ENCODE measurements at regions not wholly inside any gene's neighbourhood (a gene's known extent, or its start where the extent isn't known, plus 50 kb on each side); places are given as distances from the start of the nearest gene placed in this dataset.
"Not testable (repeated sequence)": the region's sequence is repeated elsewhere in the genome, so short reads cannot be mapped to it uniquely, and the experiment has no call there.

- H3K27ac ChIP-seq (ENCODE audit: low read depth, low read length), result no peak overlapping the region
- no peaks in the 10 kb centered on the region for H3K4me1 ChIP-seq (ENCODE audit: control insufficient read depth, insufficient read depth, low read length)
- H3K27me3 ChIP-seq (ENCODE audit: control insufficient read depth, insufficient read depth, low read length), result no peaks in the 10 kb centered on the region
- H3K36me3 ChIP-seq (ENCODE audit: control insufficient read depth, insufficient read depth, low read length), result no peaks in the 10 kb centered on the region
- H3K9me3 ChIP-seq (ENCODE audit: control insufficient read depth, insufficient read depth, low read length), result no peaks in the 10 kb centered on the region
- no peak overlapping the region for H3K4me3 ChIP-seq (ENCODE audit: low read depth, low read length)
- H3K9ac ChIP-seq (ENCODE audit: low read depth, low read length), result no peak overlapping the region
Observed at GRCh38 chr11:13152264-13152663, 125.3 kb upstream of the BMAL1 start.

DNA sequence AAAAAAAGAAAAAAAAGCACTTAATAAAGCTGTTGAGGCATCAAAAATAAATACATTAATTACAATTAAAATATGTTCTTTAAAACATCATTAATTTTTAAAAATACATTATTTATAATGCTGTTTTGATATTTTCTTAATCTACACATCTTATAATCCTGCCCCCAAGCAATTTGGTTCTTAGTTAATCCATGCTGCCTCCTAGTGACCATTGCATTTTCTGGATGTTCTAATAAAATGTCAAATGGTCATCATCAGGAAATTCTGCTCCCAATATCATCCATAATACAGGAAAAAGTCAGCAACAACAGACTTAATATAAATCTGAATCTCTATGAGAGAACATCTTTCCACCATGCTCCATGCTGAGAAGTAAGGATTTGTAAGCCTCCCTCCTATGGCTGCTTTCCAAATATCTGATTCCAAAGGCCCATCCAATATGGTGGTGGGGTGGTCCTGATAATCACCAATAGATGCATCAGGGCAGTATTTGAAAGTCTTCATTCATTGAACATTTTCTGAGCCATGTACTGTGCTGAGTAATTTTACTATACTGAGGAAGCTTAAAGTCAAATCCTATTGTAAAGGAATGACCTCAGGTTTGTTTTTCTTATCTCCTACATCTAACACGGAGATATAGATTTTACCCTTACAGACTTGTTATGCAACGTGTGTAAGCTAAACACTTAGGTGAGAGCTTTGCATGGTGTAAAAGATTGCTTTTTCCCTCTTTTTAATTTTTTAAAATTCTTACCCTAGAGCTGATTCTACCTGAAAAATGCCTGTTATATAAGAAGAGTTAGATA, 124.7 kb upstream of the BMAL1 start:
- H3K9me3 ChIP-seq (ENCODE audit: control insufficient read depth, insufficient read depth, low read length), result no peaks in the 10 kb centered on the region
- H3K27me3 ChIP-seq (ENCODE audit: control insufficient read depth, insufficient read depth, low read length), result no peaks in the 10 kb centered on the region
- H3K9ac ChIP-seq (ENCODE audit: low read depth, low read length), result no peak overlapping the region
- H3K4me1 ChIP-seq (ENCODE audit: control insufficient read depth, insufficient read depth, low read length), result no peaks in the 10 kb centered on the region
- no peak overlapping the region for H3K27ac ChIP-seq (ENCODE audit: low read depth, low read length)
- no peaks in the 10 kb centered on the region for H3K36me3 ChIP-seq (ENCODE audit: control insufficient read depth, insufficient read depth, low read length)
- no peak overlapping the region for H3K4me3 ChIP-seq (ENCODE audit: low read depth, low read length)

DNA sequence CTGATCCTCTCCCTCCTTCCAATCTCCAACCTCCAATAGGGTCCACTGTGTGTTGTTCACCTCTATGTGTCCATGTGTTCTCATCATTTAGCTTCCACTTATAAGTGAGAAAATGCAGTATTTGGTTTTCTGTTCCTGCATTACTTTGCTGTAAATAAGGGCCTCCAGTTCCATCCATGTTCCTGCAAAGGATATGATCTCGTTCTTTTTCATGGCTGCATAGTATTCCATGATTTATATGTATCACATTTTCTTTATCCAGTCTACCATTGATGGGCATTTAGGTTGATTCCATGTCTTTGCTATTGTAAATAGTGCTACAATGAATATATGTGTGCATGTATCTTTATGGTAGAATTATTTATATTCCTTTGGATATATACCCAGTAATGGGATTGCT, 123.2 kb upstream of the BMAL1 start:
- H3K27ac ChIP-seq (ENCODE audit: low read depth, low read length); H3K9me3 ChIP-seq (ENCODE audit: control insufficient read depth, insufficient read depth, low read length); H3K27me3 ChIP-seq (ENCODE audit: control insufficient read depth, insufficient read depth, low read length); H3K36me3 ChIP-seq (ENCODE audit: control insufficient read depth, insufficient read depth, low read length); H3K9ac ChIP-seq (ENCODE audit: low read depth, low read length); H3K4me3 ChIP-seq (ENCODE audit: low read depth, low read length); H3K4me1 ChIP-seq (ENCODE audit: control insufficient read depth, insufficient read depth, low read length): not testable (repeated sequence)

DNA sequence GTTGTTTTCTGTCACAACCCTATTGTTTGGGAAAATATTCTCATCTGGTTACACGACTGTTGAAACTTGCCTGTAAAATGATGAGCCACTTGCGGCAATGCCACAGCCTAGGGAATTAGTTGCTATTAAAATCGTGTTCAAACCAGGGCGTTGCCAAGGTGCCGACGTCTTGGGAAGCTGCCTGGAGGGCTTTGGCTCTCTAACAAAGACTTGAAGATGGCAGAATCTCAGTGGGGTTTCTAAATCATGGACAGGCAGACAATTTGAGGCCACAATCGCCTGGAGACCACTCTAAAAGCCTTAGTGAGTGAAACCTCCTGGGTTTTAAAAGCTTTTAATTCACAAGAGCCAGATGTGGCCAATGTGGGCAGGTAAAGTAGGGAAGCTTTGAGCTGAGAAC, 117.2 kb upstream of the BMAL1 start:
- no peaks in the 10 kb centered on the region for H3K4me1 ChIP-seq (ENCODE audit: control insufficient read depth, insufficient read depth, low read length)
- H3K27ac ChIP-seq (ENCODE audit: low read depth, low read length), result no peak overlapping the region
- no peak overlapping the region for H3K4me3 ChIP-seq (ENCODE audit: low read depth, low read length)
- no peak overlapping the region for H3K9ac ChIP-seq (ENCODE audit: low read depth, low read length)
- H3K36me3 ChIP-seq (ENCODE audit: control insufficient read depth, insufficient read depth, low read length), result no peaks in the 10 kb centered on the region
- H3K9me3 ChIP-seq (ENCODE audit: control insufficient read depth, insufficient read depth, low read length), result no peaks in the 10 kb centered on the region
- H3K27me3 ChIP-seq (ENCODE audit: control insufficient read depth, insufficient read depth, low read length), result no peaks in the 10 kb centered on the region

GRCh38 chr11:13160806-13161205, 116.8 kb upstream of the BMAL1 start:
- no peak overlapping the region for H3K27ac ChIP-seq (ENCODE audit: low read depth, low read length)
- H3K9me3 ChIP-seq (ENCODE audit: control insufficient read depth, insufficient read depth, low read length), result no peaks in the 10 kb centered on the region
- no peak overlapping the region for H3K9ac ChIP-seq (ENCODE audit: low read depth, low read length)
- no peak overlapping the region for H3K4me3 ChIP-seq (ENCODE audit: low read depth, low read length)
- no peaks in the 10 kb centered on the region for H3K36me3 ChIP-seq (ENCODE audit: control insufficient read depth, insufficient read depth, low read length)
- H3K4me1 ChIP-seq (ENCODE audit: control insufficient read depth, insufficient read depth, low read length), result no peaks in the 10 kb centered on the region
- H3K27me3 ChIP-seq (ENCODE audit: control insufficient read depth, insufficient read depth, low read length), result no peaks in the 10 kb centered on the region

GRCh38 chr11:13163158-13163557, 114.4 kb upstream of the BMAL1 start:
- Histone ChIP-seq H3K36me3 (ENCODE audit: control insufficient read depth, insufficient read depth, low read length) (no peaks in the 10 kb centered on the region), H3K4me3 (ENCODE audit: low read depth, low read length) (no peak overlapping the region), H3K27me3 (ENCODE audit: control insufficient read depth, insufficient read depth, low read length) (no peaks in the 10 kb centered on the region), H3K9ac (ENCODE audit: low read depth, low read length) (no peak overlapping the region), H3K9me3 (ENCODE audit: control insufficient read depth, insufficient read depth, low read length) (no peaks in the 10 kb centered on the region), H3K4me1 (ENCODE audit: control insufficient read depth, insufficient read depth, low read length) (no peaks in the 10 kb centered on the region), H3K27ac (ENCODE audit: low read depth, low read length) (no peak overlapping the region)

DNA sequence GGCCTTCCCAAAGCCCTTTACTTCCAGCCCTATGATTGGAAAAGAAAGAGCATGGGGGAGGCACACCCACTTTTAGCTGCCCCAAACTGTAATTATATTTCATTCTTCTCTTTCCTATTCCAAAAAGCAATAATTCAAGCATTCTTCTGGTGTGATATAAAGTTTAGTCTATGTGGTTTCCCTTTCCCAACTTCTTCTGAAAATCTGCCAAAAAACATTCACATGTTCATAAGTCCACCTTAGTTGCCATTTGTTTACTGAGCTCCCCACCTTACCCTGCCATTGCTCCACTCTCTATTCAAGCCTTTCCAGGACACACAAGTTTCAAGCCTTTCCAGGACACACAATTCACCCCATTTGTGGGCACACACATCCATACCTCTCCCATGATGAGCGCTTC, 111.6 kb upstream of the BMAL1 start:
- Histone ChIP-seq H3K9ac (ENCODE audit: low read depth, low read length) (no peak overlapping the region), H3K27me3 (ENCODE audit: control insufficient read depth, insufficient read depth, low read length) (no peaks in the 10 kb centered on the region)

GRCh38 chr11:13168271-13168670, 109.3 kb upstream of the BMAL1 start:
- no peaks in the 10 kb centered on the region for H3K4me1 ChIP-seq (ENCODE audit: control insufficient read depth, insufficient read depth, low read length)

More for the DNA sequence above, 111.6 kb upstream of the BMAL1 start:
- H3K27ac ChIP-seq (ENCODE audit: low read depth, low read length), result no peak overlapping the region
- no peaks in the 10 kb centered on the region for H3K4me1 ChIP-seq (ENCODE audit: control insufficient read depth, insufficient read depth, low read length)
- no peaks in the 10 kb centered on the region for H3K9me3 ChIP-seq (ENCODE audit: control insufficient read depth, insufficient read depth, low read length)
- H3K4me3 ChIP-seq (ENCODE audit: low read depth, low read length), result no peak overlapping the region
- no peaks in the 10 kb centered on the region for H3K36me3 ChIP-seq (ENCODE audit: control insufficient read depth, insufficient read depth, low read length)

DNA sequence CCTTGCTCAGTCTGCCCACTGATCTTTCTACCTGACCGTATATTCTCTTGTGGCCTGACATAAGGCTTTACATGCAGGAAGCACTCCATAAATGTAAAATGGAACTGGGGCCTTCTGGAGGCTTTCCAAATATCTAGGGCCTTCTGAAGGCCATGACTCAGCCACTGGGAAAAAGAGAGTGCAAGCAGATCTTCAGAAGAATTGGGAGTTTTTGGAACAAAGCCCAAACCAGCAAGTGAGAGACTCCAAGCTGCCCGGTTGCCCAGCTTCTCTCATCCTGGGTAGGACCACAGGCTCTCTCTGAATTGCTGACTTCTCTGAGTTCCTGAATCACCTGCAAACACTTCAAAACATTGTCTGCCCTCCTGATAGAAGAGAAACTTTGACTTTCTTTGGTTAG, 107.9 kb upstream of the BMAL1 start:
- Histone ChIP-seq H3K4me1 (ENCODE audit: control insufficient read depth, insufficient read depth, low read length) (no peaks in the 10 kb centered on the region), H3K27me3 (ENCODE audit: control insufficient read depth, insufficient read depth, low read length) (no peaks in the 10 kb centered on the region), H3K4me3 (ENCODE audit: low read depth, low read length) (no peak overlapping the region), H3K9me3 (ENCODE audit: control insufficient read depth, insufficient read depth, low read length) (no peaks in the 10 kb centered on the region), H3K36me3 (ENCODE audit: control insufficient read depth, insufficient read depth, low read length) (no peaks in the 10 kb centered on the region), H3K27ac (ENCODE audit: low read depth, low read length) (no peak overlapping the region), H3K9ac (ENCODE audit: low read depth, low read length) (no peak overlapping the region)

More at GRCh38 chr11:13168271-13168670, 109.3 kb upstream of the BMAL1 start:
- Histone ChIP-seq H3K27me3 (ENCODE audit: control insufficient read depth, insufficient read depth, low read length) (no peaks in the 10 kb centered on the region), H3K36me3 (ENCODE audit: control insufficient read depth, insufficient read depth, low read length) (no peaks in the 10 kb centered on the region), H3K4me3 (ENCODE audit: low read depth, low read length) (no peak overlapping the region), H3K9me3 (ENCODE audit: control insufficient read depth, insufficient read depth, low read length) (no peaks in the 10 kb centered on the region), H3K27ac (ENCODE audit: low read depth, low read length) (no peak overlapping the region), H3K9ac (ENCODE audit: low read depth, low read length) (no peak overlapping the region)

DNA sequence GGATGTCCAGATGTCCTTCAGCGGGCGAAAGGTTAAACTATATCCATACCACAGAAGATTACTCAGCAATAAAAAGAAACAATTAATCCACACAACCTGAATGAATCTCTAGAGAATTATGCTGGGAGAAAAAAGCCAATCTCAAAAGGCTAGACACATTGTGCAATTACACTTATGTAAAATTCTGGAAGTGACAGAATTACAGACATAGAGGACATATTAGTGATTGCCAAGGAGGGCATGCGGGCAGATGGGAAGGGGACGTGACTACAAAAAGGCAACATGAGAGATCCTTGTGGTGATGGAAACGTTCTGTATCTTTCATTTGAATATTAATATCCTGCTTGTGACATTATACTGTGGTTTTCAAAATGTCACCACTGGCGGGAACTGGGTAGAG, 103.5 kb upstream of the BMAL1 start:
- Histone ChIP-seq H3K27me3 (ENCODE audit: control insufficient read depth, insufficient read depth, low read length) (no peaks in the 10 kb centered on the region), H3K4me1 (ENCODE audit: control insufficient read depth, insufficient read depth, low read length) (no peaks in the 10 kb centered on the region), H3K9me3 (ENCODE audit: control insufficient read depth, insufficient read depth, low read length) (no peaks in the 10 kb centered on the region), H3K27ac (ENCODE audit: low read depth, low read length) (no peak overlapping the region), H3K36me3 (ENCODE audit: control insufficient read depth, insufficient read depth, low read length) (no peaks in the 10 kb centered on the region), H3K9ac (ENCODE audit: low read depth, low read length) (no peak overlapping the region), H3K4me3 (ENCODE audit: low read depth, low read length) (no peak overlapping the region)

- Histone ChIP-seq H3K27ac (ENCODE audit: low read depth, low read length) (no peak overlapping the region), H3K4me3 (ENCODE audit: low read depth, low read length) (no peak overlapping the region), H3K27me3 (ENCODE audit: control insufficient read depth, insufficient read depth, low read length) (no peaks in the 10 kb centered on the region), H3K9me3 (ENCODE audit: control insufficient read depth, insufficient read depth, low read length) (peaks cover 7% of the 10 kb centered on the region; the same call in 1 of the 2 replicates), H3K9ac (ENCODE audit: low read depth, low read length) (no peak overlapping the region), H3K4me1 (ENCODE audit: control insufficient read depth, insufficient read depth, low read length) (peaks cover 5% of the 10 kb centered on the region; the same call in 1 of the 2 replicates), H3K36me3 (ENCODE audit: control insufficient read depth, insufficient read depth, low read length) (no peaks in the 10 kb centered on the region)
Observed at GRCh38 chr11:13183094-13183825, 94.3 kb upstream of the BMAL1 start.
